ENCODE measurements at regions not wholly inside any gene's neighbourhood (a gene's known extent, or its start where the extent isn't known, plus 50 kb on each side); places are given as distances from the start of the nearest gene placed in this dataset.
"Not testable (repeated sequence)": the region's sequence is repeated elsewhere in the genome, so short reads cannot be mapped to it uniquely, and the experiment has no call there.

DNA sequence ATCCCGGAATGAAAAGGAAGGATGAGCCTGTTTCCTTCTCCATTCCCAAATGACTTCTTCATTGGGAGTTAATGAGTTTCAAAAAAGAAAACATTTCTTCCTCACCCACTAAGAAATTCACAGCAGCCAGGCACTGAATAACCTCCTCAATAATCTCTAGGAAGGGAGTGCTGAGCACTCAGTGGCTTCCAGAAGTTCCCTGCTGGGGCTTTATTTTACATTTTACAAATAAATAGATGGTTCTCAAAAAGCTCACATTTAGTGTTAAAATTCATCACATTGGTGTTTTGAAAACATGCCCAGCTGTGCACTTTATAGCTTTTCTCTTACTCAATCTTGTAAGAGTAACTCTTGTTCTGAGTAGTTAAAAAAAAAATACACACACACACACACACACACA, 148.9 kb upstream of the PFKP start:
- no peak for DNase-seq

- no peak for DNase-seq
Observed at GRCh38 chr10:2917926-2918325, 149.4 kb upstream of the PFKP start.

GRCh38 chr10:2915412-2915811, 151.9 kb upstream of the PFKP start:
- DNase-seq, result no peak

GRCh38 chr10:2914741-2915140, 152.6 kb upstream of the PFKP start:
- no peak for DNase-seq

DNA sequence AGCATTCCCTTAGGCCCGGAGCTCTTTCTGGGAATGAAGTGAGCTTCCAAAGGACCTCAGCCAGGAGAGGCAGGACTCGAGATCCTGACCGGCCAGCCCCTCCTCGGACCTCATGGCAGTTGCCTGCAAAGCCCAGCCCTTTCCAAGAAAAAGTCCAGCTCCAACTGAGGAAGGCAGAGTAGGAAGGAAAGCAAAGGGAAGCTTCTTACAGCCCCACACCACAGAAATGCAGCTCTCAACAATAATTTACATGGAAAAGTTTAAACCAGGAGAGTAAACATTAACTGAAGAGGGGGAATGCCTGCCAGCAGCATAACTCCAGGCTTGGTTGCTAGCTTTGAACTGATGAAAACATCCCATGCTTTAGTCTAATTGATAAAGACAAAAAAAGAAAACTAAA, 153.9 kb upstream of the PFKP start:
- no peak for DNase-seq

DNA sequence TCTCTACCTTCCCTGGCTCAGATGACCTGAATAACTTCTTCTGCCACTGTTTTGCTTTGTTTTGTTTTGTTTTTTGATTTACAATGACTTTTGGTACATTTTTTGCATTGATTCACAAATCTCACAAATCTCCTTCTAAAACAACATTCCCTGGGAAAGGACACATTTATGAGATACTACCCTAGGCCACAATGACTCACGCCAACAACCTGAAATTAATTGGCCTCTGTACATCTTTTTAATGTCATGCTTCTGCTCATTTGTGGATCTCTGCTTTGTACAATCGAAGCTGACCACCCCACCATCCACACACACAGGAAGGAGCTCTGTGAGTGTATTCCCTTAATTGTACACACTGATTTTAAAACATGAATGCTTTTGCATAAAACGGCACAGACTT, 156.7 kb upstream of the PFKP start:
- no peak for DNase-seq

- DNase-seq, result no peak
Observed at GRCh38 chr10:2909921-2910320, 157.4 kb upstream of the PFKP start.

DNA sequence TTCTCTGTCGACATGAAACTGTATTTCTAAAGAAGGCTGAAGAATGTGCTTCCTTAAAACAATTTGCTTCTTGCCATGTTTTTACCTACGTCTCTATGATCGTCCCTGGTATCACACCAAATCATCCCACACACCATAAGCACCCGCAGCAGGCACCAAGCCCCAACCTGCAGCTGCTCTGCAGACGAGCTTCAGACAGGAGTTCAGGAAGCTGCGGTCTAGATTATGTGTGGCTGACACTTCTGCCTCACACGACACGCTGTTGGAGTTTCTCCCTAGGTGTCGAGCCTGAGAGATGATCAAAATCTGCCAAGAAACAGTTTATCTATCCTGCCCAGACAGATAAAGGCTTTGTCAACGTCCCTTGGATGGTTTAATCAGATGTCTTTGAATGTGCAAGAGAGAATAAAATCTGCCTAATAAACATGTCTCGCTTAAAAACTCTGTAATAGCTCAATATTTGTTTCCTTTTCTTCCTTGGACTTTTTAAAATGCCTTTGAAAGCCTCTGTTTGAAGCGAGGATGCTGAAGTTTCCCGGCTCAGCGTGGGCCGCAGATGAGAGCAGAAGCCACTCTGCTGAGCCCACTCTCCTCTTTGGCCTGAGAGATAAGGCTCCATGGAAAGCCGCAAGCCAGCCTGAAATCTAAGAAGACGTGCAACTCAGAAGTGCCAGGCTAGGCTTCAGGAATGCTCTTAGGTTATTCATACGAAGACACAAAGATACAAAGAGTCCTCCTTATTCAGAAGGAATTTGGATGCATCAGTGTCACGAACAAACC, 158.3 kb upstream of the PFKP start:
- no peak for DNase-seq

DNA sequence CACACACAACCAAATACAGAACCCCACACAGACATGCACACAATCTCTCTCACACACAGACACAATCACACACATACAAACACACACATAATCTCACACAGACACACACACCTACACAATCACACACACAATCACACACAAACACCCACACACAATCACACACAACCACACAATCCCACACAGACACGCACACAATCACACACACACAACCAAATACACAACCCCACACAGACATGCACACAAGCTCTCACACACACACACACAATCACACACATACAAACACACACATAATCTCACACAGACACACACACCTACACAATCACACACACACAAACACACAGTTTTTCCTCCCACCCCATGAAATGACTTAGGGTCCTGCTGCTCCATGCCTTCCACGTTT, 160.4 kb upstream of the PFKP start:
- DNase-seq, result no peak

DNA sequence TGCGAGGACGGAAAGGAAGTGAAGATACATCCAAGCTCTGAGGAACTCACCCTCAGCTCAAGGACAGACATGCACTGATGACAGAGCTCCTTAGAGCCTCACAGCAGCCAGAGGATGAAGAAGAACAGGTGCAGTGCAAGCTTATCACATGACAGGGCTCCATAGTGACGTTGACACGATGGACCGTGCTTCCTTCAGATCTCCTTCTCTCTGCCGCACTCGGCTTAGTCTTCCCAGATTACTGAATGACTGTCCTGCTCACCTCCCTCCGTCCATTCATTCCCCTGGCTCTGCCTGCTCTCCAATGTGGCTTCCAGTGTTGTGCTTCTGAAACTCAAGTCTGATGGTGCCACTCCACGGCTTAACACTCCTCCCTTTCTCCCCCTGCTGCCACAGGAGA, 161.5 kb upstream of the PFKP start:
- no peak for DNase-seq

DNA sequence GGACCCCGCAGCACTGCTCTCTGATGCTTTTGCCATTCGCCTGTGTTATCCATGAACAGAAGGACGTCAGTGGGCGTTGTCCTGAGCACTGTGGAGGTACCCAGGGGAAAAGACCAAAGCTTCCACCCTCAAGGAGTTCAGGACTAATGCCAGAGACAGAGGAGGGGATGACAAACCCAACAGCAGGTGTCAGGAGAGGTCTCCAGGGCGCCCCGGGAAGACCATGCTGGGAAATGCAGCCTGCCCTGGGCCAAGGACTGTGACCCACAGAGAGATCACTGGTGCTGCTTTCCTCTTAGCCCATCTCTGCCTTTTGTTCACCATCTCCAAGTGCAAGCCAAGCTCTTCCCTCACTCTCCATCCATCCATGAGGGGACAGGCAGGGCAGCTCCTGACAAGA, 166.8 kb upstream of the PFKP start:
- no peak for DNase-seq

DNA sequence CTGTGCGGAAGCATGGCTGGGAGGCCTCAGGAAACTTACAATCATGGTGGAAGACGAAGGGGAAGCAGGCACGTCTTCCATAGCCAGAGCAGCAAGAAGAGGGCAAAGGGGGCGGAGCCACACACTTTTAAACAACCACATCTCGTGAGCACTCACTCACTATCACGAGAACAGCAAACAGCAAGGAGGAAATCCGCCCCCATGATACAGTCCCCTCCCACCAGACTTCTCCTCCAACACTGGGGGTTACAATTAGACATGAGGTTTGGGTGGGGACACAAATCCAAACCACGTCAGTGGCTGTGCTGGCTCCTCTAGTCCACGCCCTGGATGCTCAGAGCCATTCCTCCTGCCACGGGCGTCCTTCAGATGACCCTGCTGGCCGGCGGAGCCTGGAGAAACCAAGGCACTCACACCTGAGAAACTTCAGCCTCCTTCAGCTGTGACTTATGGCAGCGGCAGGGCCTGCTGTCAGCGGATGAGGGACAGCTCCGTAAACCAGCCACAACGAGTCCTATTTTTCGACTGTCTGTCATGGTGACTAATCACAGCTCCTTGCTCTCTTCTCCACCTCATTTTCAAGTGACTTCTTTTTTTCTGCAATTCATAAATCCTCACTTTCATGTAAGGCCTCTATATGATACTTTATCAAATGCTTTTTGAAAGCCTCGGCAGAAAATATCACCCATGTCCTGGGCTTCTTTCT, 167.9 kb upstream of the PFKP start:
- no peak for DNase-seq

DNA sequence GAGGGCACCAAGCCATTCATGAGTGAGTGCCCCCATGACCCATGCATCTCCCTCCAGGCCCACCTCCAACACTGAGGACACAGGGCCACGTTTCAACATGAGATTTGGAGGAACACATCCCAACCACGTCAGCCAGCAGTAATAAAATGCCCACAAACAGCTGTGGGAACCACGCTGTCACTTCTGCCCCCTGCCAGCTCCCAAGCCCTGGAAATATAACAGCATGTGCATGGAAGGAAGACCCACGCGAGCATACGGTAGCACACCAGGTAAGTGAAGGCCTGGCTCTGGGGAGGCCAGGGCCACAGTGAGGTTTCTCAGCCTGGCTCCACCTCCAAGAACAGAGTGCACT, 168.9 kb upstream of the PFKP start:
- DNase-seq, result no peak

DNA sequence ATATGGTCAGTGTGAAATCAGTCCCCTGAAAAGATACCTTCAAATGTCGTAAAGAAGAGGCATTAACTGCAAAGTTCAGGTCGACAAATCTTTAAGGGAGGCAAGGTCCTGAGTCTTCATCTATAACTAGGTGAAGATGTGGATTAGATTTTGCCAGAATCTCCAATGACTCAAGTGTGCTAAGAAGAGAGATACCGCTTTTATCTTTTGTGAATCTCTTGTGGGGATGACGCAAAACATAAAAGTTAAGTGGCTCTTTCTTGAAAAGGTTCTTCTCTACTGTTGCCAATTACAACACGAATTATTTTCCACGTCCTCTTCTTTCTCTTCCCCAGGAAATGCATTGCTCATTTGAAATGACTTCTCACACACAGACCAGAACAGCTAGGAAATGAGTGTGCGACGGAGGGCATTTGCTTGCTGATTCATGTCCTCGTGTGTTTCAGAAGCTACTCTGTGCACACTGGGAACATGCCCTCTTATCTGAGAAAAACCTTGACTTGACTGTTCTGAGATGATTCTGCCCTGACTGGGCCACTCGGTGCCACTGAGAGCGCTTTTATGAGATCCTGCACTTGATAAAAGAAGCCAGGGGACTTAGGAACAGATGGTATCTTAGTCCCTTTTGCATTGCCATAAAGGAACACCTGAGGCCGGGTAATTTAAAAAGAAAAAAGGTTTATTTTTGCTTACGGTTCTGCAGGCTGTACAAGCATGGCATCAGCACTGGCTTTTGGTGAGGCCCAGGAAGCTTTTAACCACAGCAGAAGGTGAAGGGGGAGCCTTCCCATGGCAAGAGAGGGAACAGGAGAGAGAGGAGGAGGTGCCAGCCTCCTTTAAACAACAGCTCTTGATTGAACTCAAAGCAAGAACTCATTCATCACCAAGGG, 169.5 kb upstream of the PFKP start:
- no peak for DNase-seq

- DNase-seq, result not testable (repeated sequence)
Observed at GRCh38 chr10:2896334-2896733, 171.0 kb upstream of the PFKP start.

DNA sequence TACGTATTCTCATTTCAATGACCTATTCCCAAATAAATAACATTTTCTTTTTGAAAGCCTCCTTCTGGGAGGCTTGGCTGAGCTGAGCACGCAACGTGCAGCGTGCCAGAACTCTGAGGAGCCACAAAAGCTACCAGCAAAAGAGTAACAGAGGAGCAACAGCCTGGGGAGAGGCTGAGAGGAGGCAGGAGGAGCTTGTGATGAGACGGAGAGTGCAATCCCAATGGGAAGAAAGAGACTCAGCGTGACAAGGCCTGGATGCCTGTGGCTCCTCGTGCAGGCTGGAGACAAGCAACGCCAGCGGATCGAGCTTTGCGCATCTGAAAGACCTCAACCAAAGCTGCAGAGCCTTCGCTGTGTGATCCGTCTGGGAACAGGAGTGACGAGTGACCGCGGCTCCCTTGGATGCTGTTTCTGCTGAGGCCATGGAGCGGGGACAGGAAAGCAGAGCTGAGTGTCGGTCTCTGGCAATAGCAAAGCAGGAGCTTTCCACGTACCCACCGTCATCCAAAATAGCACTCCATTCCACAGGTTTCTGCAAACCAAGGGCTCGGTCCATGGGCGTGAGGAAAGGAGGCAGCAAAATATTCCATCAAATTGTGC, 171.7 kb upstream of the PFKP start:
- DNase-seq, result no peak

- no peak for DNase-seq
Observed at GRCh38 chr10:2893991-2894390, 173.4 kb upstream of the PFKP start.

- DNase-seq, result no peak
Observed at GRCh38 chr10:2893158-2893845, 174.0 kb upstream of the PFKP start.

DNA sequence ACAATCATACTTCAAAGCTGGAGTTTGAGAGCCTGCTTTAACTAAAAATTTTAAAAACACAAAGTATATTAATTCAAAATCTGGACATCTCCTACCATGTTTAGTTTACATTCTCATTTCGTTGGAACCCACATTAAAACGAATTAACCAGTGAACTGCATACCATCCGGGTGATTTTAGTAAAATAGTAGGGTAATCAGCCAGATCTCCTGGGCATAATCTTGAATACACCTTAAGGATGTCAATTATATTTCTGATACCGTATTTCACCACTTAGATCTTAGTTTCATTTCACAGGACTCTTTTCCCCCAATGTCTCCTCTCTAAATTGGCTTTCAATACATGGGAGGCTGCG, 175.6 kb upstream of the PFKP start:
- DNase-seq, result no peak

DNA sequence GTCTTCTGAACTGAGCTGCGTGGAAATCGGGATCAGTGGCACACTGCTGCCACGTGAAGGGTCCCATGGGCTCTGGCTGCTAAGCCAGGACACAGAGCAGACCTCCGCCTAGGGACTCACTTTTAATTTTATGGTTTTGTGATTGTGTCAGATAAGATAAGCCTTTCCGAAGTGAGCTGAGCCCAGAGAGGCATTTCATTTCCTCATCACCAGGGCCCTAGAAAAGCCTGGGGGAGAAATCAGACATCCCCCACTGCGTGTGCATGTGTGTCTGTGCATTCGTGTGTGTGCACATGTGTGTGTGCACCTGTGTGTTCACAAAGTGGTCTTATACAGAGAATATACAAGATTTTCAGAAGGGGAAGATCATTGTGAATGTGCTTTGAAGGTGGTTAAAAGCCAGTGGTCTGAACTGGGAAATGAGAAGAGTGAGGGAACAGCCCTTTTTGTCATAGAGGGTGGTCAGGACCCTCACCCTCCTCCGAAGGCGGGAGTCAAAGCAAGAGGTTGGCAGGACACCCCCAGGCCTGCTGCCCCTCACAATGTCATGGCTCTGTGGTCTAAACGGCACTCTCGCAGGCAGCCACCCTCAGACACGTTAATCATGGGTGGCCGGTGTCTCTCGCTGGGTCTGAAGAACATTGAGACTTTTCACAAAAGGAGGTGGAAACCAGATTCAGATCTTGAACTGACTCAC, 176.1 kb upstream of the PFKP start:
- no peak for DNase-seq

- DNase-seq, result no peak
Observed at GRCh38 chr10:2890093-2890492, 177.3 kb upstream of the PFKP start.

DNA sequence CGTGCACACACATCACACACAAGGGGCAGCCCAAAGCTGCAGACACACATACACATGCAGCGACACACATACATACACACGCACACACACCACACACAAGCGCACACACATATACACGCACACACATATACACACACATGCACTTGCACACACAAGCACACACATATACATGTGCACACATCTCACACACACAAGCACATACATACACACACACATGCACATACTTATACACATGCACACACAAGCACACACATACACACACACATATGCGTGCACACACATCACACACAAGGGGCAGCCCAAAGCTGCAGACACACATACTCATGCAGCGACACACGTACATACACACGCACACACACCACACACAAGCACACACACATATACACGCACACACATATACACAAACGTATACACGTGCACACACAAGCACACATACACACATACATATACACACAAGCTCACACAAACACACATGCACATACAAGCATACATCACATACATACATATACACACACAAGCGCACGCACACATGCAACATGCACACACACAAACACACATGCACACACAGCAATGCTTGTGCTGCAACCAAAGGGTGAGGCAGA, 178.8 kb upstream of the PFKP start:
- DNase-seq, result no peak

All from stimulated activated CD4-positive, alpha-beta T cell treated with anti-CD3 and anti-CD28 coated beads, Interleukin-4, amount 100 ng/mL, for 4 hours (primary cell).